ENCODE measurements at regions not wholly inside any gene's neighbourhood (a gene's known extent, or its start where the extent isn't known, plus 50 kb on each side); places are given as distances from the start of the nearest gene placed in this dataset.

- no peak for DNase-seq (ENCODE audit: low spot score)
- peaks cover 4% of the 10 kb centered on the region for H3K9me3 Mint-ChIP-seq
- no peaks in the 10 kb centered on the region for H3K27me3 Mint-ChIP-seq (ENCODE audit: low read depth)
- TF ChIP-seq, protein P1, sequence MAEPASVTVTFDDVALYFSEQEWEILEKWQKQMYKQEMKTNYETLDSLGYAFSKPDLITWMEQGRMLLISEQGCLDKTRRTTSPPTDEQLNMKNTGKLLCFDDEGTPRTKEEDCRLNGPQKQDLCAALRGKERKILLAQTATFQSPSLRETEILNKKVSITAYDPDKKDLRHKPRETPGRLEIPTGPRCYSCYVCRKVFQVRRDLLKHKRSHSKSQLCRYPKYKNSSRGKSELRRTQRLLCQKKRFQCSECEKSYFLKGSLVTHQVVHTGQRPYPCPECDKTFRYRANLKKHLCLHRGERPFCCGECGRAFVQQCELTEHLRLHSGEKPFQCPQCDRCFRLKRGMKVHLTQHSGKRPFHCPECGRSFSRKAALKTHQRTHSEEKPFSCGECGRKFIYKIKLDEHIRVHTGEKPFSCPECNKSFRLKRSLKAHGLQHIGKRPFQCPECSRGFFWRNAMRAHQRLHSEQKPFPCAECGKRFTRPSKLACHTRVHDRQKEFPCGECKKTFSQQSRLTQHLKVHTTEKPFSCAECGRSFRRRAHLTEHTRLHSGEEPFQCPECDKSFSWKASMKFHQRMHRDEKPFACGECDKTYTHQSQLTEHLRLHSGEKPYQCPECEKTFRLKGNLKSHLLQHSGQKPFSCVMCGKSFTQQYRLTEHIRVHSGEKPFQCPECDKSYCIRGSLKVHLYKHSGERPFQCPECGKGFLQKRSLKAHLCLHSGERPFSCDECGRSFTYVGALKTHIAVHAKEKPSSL (CRISPR knock-in tag; conservative IDR thresholded peaks at IDR 0.05), result no peak
- TF ChIP-seq PRRX2 (CRISPR knock-in tag; IDR thresholded peaks at IDR 0.05) (no peak), ATF2 (CRISPR knock-in tag; IDR thresholded peaks at IDR 0.05; ENCODE audit: borderline replicate concordance, low read depth) (no peak), CREM (CRISPR knock-in tag; IDR thresholded peaks at IDR 0.05) (no peak), RELA (CRISPR knock-in tag; IDR thresholded peaks at IDR 0.05; ENCODE audit: borderline replicate concordance) (no peak), ATF1 (CRISPR knock-in tag; IDR thresholded peaks at IDR 0.05) (no peak), SMAD3 (CRISPR knock-in tag; IDR thresholded peaks at IDR 0.05; ENCODE audit: borderline replicate concordance) (no peak), ZNF423 (CRISPR knock-in tag; IDR thresholded peaks at IDR 0.05) (no peak)
- TF ChIP-seq, protein P2, sequence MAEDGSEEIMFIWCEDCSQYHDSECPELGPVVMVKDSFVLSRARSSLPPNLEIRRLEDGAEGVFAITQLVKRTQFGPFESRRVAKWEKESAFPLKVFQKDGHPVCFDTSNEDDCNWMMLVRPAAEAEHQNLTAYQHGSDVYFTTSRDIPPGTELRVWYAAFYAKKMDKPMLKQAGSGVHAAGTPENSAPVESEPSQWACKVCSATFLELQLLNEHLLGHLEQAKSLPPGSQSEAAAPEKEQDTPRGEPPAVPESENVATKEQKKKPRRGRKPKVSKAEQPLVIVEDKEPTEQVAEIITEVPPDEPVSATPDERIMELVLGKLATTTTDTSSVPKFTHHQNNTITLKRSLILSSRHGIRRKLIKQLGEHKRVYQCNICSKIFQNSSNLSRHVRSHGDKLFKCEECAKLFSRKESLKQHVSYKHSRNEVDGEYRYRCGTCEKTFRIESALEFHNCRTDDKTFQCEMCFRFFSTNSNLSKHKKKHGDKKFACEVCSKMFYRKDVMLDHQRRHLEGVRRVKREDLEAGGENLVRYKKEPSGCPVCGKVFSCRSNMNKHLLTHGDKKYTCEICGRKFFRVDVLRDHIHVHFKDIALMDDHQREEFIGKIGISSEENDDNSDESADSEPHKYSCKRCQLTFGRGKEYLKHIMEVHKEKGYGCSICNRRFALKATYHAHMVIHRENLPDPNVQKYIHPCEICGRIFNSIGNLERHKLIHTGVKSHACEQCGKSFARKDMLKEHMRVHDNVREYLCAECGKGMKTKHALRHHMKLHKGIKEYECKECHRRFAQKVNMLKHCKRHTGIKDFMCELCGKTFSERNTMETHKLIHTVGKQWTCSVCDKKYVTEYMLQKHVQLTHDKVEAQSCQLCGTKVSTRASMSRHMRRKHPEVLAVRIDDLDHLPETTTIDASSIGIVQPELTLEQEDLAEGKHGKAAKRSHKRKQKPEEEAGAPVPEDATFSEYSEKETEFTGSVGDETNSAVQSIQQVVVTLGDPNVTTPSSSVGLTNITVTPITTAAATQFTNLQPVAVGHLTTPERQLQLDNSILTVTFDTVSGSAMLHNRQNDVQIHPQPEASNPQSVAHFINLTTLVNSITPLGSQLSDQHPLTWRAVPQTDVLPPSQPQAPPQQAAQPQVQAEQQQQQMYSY (CRISPR knock-in tag; IDR thresholded peaks at IDR 0.05), result no peak
- TF ChIP-seq, protein P3, sequence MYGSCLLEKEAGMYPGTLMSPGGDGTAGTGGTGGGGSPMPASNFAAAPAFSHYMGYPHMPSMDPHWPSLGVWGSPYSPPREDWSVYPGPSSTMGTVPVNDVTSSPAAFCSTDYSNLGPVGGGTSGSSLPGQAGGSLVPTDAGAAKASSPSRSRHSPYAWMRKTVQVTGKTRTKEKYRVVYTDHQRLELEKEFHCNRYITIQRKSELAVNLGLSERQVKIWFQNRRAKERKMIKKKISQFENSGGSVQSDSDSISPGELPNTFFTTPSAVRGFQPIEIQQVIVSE (CRISPR knock-in tag; IDR thresholded peaks at IDR 0.05; ENCODE audit: borderline replicate concordance), result no peak
- H3K36me3 Mint-ChIP-seq, result no peaks in the 10 kb centered on the region
- ChIA-PET POLR2A (no interaction called here), CTCF (no interaction called here)
- H3K4me3 Mint-ChIP-seq, result no peak overlapping the region
- ATAC-seq, result no peak
- peaks cover 29% of the 10 kb centered on the region for H3K4me1 Mint-ChIP-seq
- H3K27ac Mint-ChIP-seq, result no peak overlapping the region
Observed at GRCh38 chr18:6592522-6592921, 137.0 kb upstream of the ARHGAP28 start.

GRCh38 chr18:6593142-6593885, 136.2 kb upstream of the ARHGAP28 start:
- Mint-ChIP-seq H3K27me3 (ENCODE audit: low read depth) (no peaks in the 10 kb centered on the region), H3K27ac (0 out of 2 replicates have a peak overlapping the region, but pooled peaks have one; percentile 31), H3K4me1 (peaks cover 29% of the 10 kb centered on the region), H3K4me3 (no peak overlapping the region), H3K9me3 (no peaks in the 10 kb centered on the region), H3K36me3 (no peaks in the 10 kb centered on the region)
- DNase-seq (ENCODE audit: low spot score) (no peak), ATAC-seq (no peak)
- POLR2A ChIA-PET, result no interaction called here
- CTCF ChIA-PET, result no interaction called here
- TF ChIP-seq ZMAT4 (CRISPR knock-in tag; IDR thresholded peaks at IDR 0.05), result no peak
- no peak for TF ChIP-seq STAT6 (CRISPR knock-in tag; conservative IDR thresholded peaks at IDR 0.05; ENCODE audit: low read depth)
- TF ChIP-seq TEAD1 (CRISPR knock-in tag; IDR thresholded peaks at IDR 0.05), result no peak
- TF ChIP-seq ZNF317 (CRISPR knock-in tag; IDR thresholded peaks at IDR 0.05; ENCODE audit: borderline replicate concordance, low read depth), result no peak
- TF ChIP-seq, protein P4, sequence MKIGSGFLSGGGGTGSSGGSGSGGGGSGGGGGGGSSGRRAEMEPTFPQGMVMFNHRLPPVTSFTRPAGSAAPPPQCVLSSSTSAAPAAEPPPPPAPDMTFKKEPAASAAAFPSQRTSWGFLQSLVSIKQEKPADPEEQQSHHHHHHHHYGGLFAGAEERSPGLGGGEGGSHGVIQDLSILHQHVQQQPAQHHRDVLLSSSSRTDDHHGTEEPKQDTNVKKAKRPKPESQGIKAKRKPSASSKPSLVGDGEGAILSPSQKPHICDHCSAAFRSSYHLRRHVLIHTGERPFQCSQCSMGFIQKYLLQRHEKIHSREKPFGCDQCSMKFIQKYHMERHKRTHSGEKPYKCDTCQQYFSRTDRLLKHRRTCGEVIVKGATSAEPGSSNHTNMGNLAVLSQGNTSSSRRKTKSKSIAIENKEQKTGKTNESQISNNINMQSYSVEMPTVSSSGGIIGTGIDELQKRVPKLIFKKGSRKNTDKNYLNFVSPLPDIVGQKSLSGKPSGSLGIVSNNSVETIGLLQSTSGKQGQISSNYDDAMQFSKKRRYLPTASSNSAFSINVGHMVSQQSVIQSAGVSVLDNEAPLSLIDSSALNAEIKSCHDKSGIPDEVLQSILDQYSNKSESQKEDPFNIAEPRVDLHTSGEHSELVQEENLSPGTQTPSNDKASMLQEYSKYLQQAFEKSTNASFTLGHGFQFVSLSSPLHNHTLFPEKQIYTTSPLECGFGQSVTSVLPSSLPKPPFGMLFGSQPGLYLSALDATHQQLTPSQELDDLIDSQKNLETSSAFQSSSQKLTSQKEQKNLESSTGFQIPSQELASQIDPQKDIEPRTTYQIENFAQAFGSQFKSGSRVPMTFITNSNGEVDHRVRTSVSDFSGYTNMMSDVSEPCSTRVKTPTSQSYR (CRISPR knock-in tag; IDR thresholded peaks at IDR 0.05), result no peak
- TF ChIP-seq, protein P5, sequence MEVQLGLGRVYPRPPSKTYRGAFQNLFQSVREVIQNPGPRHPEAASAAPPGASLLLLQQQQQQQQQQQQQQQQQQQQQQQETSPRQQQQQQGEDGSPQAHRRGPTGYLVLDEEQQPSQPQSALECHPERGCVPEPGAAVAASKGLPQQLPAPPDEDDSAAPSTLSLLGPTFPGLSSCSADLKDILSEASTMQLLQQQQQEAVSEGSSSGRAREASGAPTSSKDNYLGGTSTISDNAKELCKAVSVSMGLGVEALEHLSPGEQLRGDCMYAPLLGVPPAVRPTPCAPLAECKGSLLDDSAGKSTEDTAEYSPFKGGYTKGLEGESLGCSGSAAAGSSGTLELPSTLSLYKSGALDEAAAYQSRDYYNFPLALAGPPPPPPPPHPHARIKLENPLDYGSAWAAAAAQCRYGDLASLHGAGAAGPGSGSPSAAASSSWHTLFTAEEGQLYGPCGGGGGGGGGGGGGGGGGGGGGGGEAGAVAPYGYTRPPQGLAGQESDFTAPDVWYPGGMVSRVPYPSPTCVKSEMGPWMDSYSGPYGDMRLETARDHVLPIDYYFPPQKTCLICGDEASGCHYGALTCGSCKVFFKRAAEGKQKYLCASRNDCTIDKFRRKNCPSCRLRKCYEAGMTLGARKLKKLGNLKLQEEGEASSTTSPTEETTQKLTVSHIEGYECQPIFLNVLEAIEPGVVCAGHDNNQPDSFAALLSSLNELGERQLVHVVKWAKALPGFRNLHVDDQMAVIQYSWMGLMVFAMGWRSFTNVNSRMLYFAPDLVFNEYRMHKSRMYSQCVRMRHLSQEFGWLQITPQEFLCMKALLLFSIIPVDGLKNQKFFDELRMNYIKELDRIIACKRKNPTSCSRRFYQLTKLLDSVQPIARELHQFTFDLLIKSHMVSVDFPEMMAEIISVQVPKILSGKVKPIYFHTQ (CRISPR knock-in tag; IDR thresholded peaks at IDR 0.05), result no peak
- TF ChIP-seq SOX15 (CRISPR knock-in tag; IDR thresholded peaks at IDR 0.05), result no peak
